Transverse colon (tissue), 4 donors: ENCODE measurements at regions not wholly inside any gene's neighbourhood (a gene's known extent, or its start where the extent isn't known, plus 50 kb on each side); places are given as distances from the start of the nearest gene placed in this dataset.
"Not testable (repeated sequence)": the region's sequence is repeated elsewhere in the genome, so short reads cannot be mapped to it uniquely, and the experiment has no call there.

Experiments
- EP300 ChIP-seq: sonication (generic); formaldehyde crosslinking; IDR thresholded peaks from one replicate; pipeline ENCODE4 v1.6.1; 2017; ENCODE audit warnings: antibody characterized with exemption, low read depth
- POLR2A ChIP-seq: fragments of 450-650 bp; IDR thresholded peaks from one replicate; pipeline ENCODE4 v1.6.1; 2016; ENCODE audit warnings: antibody characterized with exemption, mild to moderate bottlenecking, moderate library complexity
- POLR2AphosphoS5 ChIP-seq, 3 donors: sonication (generic); formaldehyde crosslinking; IDR thresholded peaks; one replicate each; pipeline ENCODE4 v1.6.1; 2016; ENCODE audit warnings: antibody characterized with exemption in 3 of 3
- TF ChIP-seq, protein P1 (sequence below), 5 experiments: fragments of 200-600 bp in 3 of 5; fragments of 450-650 bp in 2 of 5; sonication (generic) in 3 of 5; IDR thresholded peaks; 1 replicate in 2 of 5; 2 replicates in 3 of 5; pipeline ENCODE4 v1.5.1; 2016 to 2017; ENCODE audit warnings: antibody characterized with exemption in 5 of 5, inconsistent platforms in 3 of 5, mild to moderate bottlenecking in 2 of 5, moderate library complexity in 1 of 5

DNA sequence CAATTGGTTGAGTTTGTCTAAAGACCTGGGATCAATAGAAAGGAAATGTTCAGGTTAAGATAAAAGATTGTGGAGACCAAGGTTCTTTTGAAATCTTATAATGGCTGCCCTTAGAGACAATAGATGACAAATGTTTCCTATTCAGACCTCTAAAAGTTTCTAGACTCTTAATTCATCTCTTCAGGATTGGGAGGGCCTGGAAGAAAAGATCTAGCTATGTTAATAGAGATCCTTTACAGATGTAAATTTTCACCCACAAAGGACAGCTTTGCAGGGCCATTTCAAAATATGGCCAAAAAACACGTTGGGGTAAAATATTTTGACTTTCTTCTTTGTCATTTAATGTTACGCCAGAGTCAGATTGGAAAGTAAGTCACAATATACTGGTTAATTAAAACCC, 1739.6 kb downstream of the ARAP2 start:
- TF ChIP-seq POLR2A; POLR2AphosphoS5 (IDR thresholded peaks at IDR 0.05); EP300: not testable (repeated sequence)
- TF ChIP-seq, protein P1, sequence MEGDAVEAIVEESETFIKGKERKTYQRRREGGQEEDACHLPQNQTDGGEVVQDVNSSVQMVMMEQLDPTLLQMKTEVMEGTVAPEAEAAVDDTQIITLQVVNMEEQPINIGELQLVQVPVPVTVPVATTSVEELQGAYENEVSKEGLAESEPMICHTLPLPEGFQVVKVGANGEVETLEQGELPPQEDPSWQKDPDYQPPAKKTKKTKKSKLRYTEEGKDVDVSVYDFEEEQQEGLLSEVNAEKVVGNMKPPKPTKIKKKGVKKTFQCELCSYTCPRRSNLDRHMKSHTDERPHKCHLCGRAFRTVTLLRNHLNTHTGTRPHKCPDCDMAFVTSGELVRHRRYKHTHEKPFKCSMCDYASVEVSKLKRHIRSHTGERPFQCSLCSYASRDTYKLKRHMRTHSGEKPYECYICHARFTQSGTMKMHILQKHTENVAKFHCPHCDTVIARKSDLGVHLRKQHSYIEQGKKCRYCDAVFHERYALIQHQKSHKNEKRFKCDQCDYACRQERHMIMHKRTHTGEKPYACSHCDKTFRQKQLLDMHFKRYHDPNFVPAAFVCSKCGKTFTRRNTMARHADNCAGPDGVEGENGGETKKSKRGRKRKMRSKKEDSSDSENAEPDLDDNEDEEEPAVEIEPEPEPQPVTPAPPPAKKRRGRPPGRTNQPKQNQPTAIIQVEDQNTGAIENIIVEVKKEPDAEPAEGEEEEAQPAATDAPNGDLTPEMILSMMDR (IDR thresholded peaks at IDR 0.05), result not testable (repeated sequence)
